PC-3 (cell line): ENCODE measurements at regions not wholly inside any gene's neighbourhood (a gene's known extent, or its start where the extent isn't known, plus 50 kb on each side); places are given as distances from the start of the nearest gene placed in this dataset.

Experiments
- ATAC-seq: fragments of 200-7000 bp; cut with Tn5 transposase; 2 replicates; pipeline ENCODE4 v1.9.1; 2020; ENCODE audit warnings: mild to moderate bottlenecking, moderate library complexity
- BruUV-seq: library from RNA; stranded (reverse); fragments of 400-500 nt; replicated peaks from 2 replicates; lab custom pipeline; 2021; lab: Mats Ljungman, UMichigan
- CTCF ChIA-PET: fragments of 300-600 bp; sonication (Branson Sonifier 250); formaldehyde crosslinking; loops from one replicate; lab custom pipeline; 2022; ENCODE audit warnings: antibody characterized with exemption; lab: Charles Lee
- POLR2A ChIA-PET: fragments of 300-600 bp; sonication (Branson Sonifier 250); formaldehyde crosslinking; loops from one replicate; lab custom pipeline; 2022; ENCODE audit warnings: antibody characterized with exemption; ENCODE audit not compliant: unreplicated experiment; lab: Charles Lee
- DNase-seq: peaks from one replicate; pipeline ENCODE4 v3.0.0-alpha.2; 2015
- H2AFZ ChIP-seq: fragments of 300-600 bp; sonication (generic); 2 replicates; pipeline ENCODE4 v1.6.0; 2016; ENCODE audit warnings: antibody characterized with exemption, low read length
- H3F3A ChIP-seq: fragments of 300-600 bp; sonication (generic); one replicate; pipeline ENCODE4 v1.6.0; 2017; ENCODE audit warnings: antibody characterized with exemption, low read length, control low read depth, mild to moderate bottlenecking; ENCODE audit not compliant: unreplicated experiment
- H3K27ac ChIP-seq: fragments of 300-600 bp; sonication (generic); 2 replicates; pipeline ENCODE4 v1.5.1; 2016; ENCODE audit warnings: mild to moderate bottlenecking, low read length
- H3K27me3 ChIP-seq: fragments of 300-600 bp; sonication (generic); 2 replicates; pipeline ENCODE4 v1.6.1; 2016; ENCODE audit warnings: low read length, mixed read lengths
- H3K36me3 ChIP-seq: fragments of 300-600 bp; sonication (generic); 2 replicates; pipeline ENCODE4 v1.6.1; 2016; ENCODE audit warnings: low read depth, mixed run types, low read length, mixed read lengths
- H3K4me1 ChIP-seq: fragments of 300-600 bp; sonication (generic); 2 replicates; pipeline ENCODE4 v1.5.1; 2016; ENCODE audit warnings: low read length; ENCODE audit not compliant: insufficient read depth
- H3K4me2 ChIP-seq: fragments of 300-600 bp; sonication (generic); 2 replicates; pipeline ENCODE4 v1.6.0; 2016; ENCODE audit warnings: low read length
- H3K4me3 ChIP-seq: fragments of 300-600 bp; sonication (generic); 2 replicates; pipeline ENCODE4 v1.5.1; 2016; ENCODE audit warnings: mild to moderate bottlenecking, low read length, mixed read lengths
- H3K79me2 ChIP-seq: fragments of 300-600 bp; sonication (generic); 2 replicates; pipeline ENCODE4 v1.6.1; 2017; ENCODE audit warnings: low read length, mixed read lengths
- H3K9ac ChIP-seq: fragments of 300-600 bp; sonication (generic); 2 replicates; pipeline ENCODE4 v1.6.0; 2016; ENCODE audit warnings: mild to moderate bottlenecking, low read length
- H3K9me2 ChIP-seq: fragments of 300-600 bp; sonication (generic); replicated peaks from 2 replicates; pipeline ENCODE4 v1.6.1; 2016; ENCODE audit warnings: mixed run types, low read length, mixed read lengths
- H3K9me3 ChIP-seq: fragments of 300-600 bp; sonication (generic); 2 replicates; pipeline ENCODE4 v1.6.1; 2016; ENCODE audit warnings: low read length, mixed read lengths
- H4K20me1 ChIP-seq: fragments of 300-600 bp; sonication (generic); 2 replicates; pipeline ENCODE4 v1.6.1; 2016; ENCODE audit warnings: low read length, mixed read lengths
- CTCF ChIP-seq: fragments of 300-600 bp; sonication (generic); conservative IDR thresholded peaks from 2 replicates; pipeline ENCODE4 v1.5.1; 2017; ENCODE audit warnings: antibody characterized with exemption, low read depth, mild to moderate bottlenecking, low read length
- EZH2 ChIP-seq: fragments of 300-600 bp; sonication (generic); IDR thresholded peaks from one replicate; pipeline ENCODE4 v1.6.1; 2017; ENCODE audit warnings: antibody characterized with exemption, mild to moderate bottlenecking, low read length; ENCODE audit not compliant: unreplicated experiment
- EZH2phosphoT487 ChIP-seq: fragments of 300-600 bp; sonication (generic); IDR thresholded peaks from 2 replicates; pipeline ENCODE4 v1.6.1; 2018; ENCODE audit warnings: mild to moderate bottlenecking, antibody characterized with exemption, low read length, borderline replicate concordance
- intact Hi-C: fragments of 100-400 bp; cut with micrococcal nuclease; formaldehyde crosslinking; loops from 2 replicates; pipeline ENCODE4 v1.9.0; 2023

GRCh38 chr13:80100636-80101035 lies 240.3 kb downstream of the SPRY2 start:
- H3K27me3 ChIP-seq: no peaks in the 10 kb centered on the region
- no peaks in the 10 kb centered on the region for H3K36me3 ChIP-seq
- intact Hi-C loops: no loop called here
- no peaks in the 10 kb centered on the region for H3F3A ChIP-seq
- no peak overlapping the region for H3K27ac ChIP-seq
- BruUV-seq: no TSS peak
- CTCF ChIA-PET: no interaction called here
- H3K9ac ChIP-seq: no peak overlapping the region
- no peaks in the 10 kb centered on the region for H3K79me2 ChIP-seq
- no peaks in the 10 kb centered on the region for H3K9me3 ChIP-seq
- H3K4me1 ChIP-seq: no peaks in the 10 kb centered on the region
- no peak for ATAC-seq
- H2AFZ ChIP-seq: no peak overlapping the region
- H3K4me2 ChIP-seq: no peak overlapping the region
- H3K4me3 ChIP-seq: no peak overlapping the region
- no peaks in the 10 kb centered on the region for H4K20me1 ChIP-seq
- no peaks in the 10 kb centered on the region for H3K9me2 ChIP-seq
- DNase-seq: no peak
- POLR2A ChIA-PET: no interaction called here
- no peak for TF ChIP-seq CTCF
- TF ChIP-seq EZH2phosphoT487: no peak
- no peak for TF ChIP-seq EZH2

- Histone ChIP-seq H3K27me3 (no peaks in the 10 kb centered on the region), H3K4me3 (no peak overlapping the region), H3K9me3 (no peaks in the 10 kb centered on the region), H3F3A (no peaks in the 10 kb centered on the region), H3K4me1 (no peaks in the 10 kb centered on the region), H3K4me2 (no peak overlapping the region), H3K79me2 (no peaks in the 10 kb centered on the region), H3K27ac (no peak overlapping the region), H3K9me2 (no peaks in the 10 kb centered on the region), H4K20me1 (no peaks in the 10 kb centered on the region), H2AFZ (no peak overlapping the region), H3K36me3 (no peaks in the 10 kb centered on the region), H3K9ac (no peak overlapping the region)
- DNase-seq (no peak), ATAC-seq (no peak)
- no TSS peak for BruUV-seq
- ChIA-PET CTCF (no interaction called here), POLR2A (no interaction called here)
- TF ChIP-seq CTCF: no peak
- intact Hi-C loops: no loop called here
Observed at GRCh38 chr13:80097561-80097960, 243.4 kb downstream of the SPRY2 start.

GRCh38 chr13:80096383-80096782 lies 244.5 kb downstream of the SPRY2 start:
- H3K9ac ChIP-seq: no peak overlapping the region
- TF ChIP-seq EZH2 (no peak), CTCF (no peak), EZH2phosphoT487 (no peak)
- ChIA-PET CTCF (no interaction called here), POLR2A (interaction anchor here (0.6 kb wide), 1 partner anchor 17 kb away, joined by 13 read pairs; no protein-coding TSS in a partner anchor)
- H3K27ac ChIP-seq: no peak overlapping the region
- BruUV-seq: no TSS peak
- ATAC-seq: no peak
- no peak for DNase-seq
- no peaks in the 10 kb centered on the region for H3K9me2 ChIP-seq
- H3F3A ChIP-seq: no peaks in the 10 kb centered on the region
- H2AFZ ChIP-seq: no peak overlapping the region
- H4K20me1 ChIP-seq: no peaks in the 10 kb centered on the region
- no peak overlapping the region for H3K4me2 ChIP-seq
- no peak overlapping the region for H3K4me3 ChIP-seq
- intact Hi-C loops: no loop called here
- no peaks in the 10 kb centered on the region for H3K27me3 ChIP-seq
- H3K79me2 ChIP-seq: no peaks in the 10 kb centered on the region
- H3K9me3 ChIP-seq: no peaks in the 10 kb centered on the region
- H3K4me1 ChIP-seq: no peaks in the 10 kb centered on the region
- H3K36me3 ChIP-seq: no peaks in the 10 kb centered on the region
